ENCODE measurements at regions not wholly inside any gene's neighbourhood (a gene's known extent, or its start where the extent isn't known, plus 50 kb on each side); places are given as distances from the start of the nearest gene placed in this dataset.

GRCh38 chr12:76713986-76714385, 49.9 kb upstream of the ZDHHC17 start:
- Histone ChIP-seq H2AFZ (ENCODE audit: low read length) (no peak overlapping the region), H2AK5ac (ENCODE audit: low read depth, low read length) (no peak overlapping the region), H4K91ac (ENCODE audit: low read depth, low read length, poor library complexity) (no peak overlapping the region), H3K4ac (ENCODE audit: low read length) (no peak overlapping the region), H3K4me3 (ENCODE audit: low read length in 2 of 2) (no peak overlapping the region), H3K9ac (ENCODE audit: low read depth, low read length, poor library complexity) (no peak overlapping the region), H3K23ac (ENCODE audit: low read depth, low read length, poor library complexity) (no peak overlapping the region), H3K27me3 (ENCODE audit: control insufficient read depth in 3 of 3, insufficient read depth in 3 of 3, low read depth in 1 of 3, low read length in 3 of 3) (no peaks in the 10 kb centered on the region), H2BK5ac (ENCODE audit: low read length) (no peak overlapping the region), H3K36me3 (replicated peaks in 1 of 2; ENCODE audit: control insufficient read depth in 2 of 2, insufficient read depth in 2 of 2, low read length in 2 of 2) (no peaks in the 10 kb centered on the region), H3K9me3 (replicated peaks in 1 of 2; ENCODE audit: control insufficient read depth in 2 of 2, insufficient read depth in 1 of 2, low read depth in 1 of 2, low read length in 2 of 2) (peaks cover 0 to 8% of the 10 kb centered on the region in 2 donors), H3K4me1 (ENCODE audit: control insufficient read depth in 2 of 2, insufficient read depth in 1 of 2, low read depth in 1 of 2, low read length in 2 of 2) (no peaks in the 10 kb centered on the region), H2BK12ac (ENCODE audit: low read length) (no peak overlapping the region), H3K27ac (replicated peaks; ENCODE audit: low read length) (no peak overlapping the region), H2BK15ac (ENCODE audit: low read length) (no peak overlapping the region), H3K79me1 (ENCODE audit: low read depth, low read length) (no peaks in the 10 kb centered on the region), H3K4me2 (ENCODE audit: insufficient read depth, low read length, poor library complexity, severe bottlenecking) (no peak overlapping the region), H3K14ac (ENCODE audit: low read length) (no peak overlapping the region), H4K8ac (ENCODE audit: low read depth, low read length) (no peak overlapping the region), H3K18ac (ENCODE audit: low read length) (no peak overlapping the region), H2BK120ac (ENCODE audit: low read depth, low read length) (no peak overlapping the region)
- DNase-seq (ENCODE audit: low spot score) = no peak
